NT2/D1 (cell line): ENCODE measurements at regions not wholly inside any gene's neighbourhood (a gene's known extent, or its start where the extent isn't known, plus 50 kb on each side); places are given as distances from the start of the nearest gene placed in this dataset.

Source experiments
- DNase-seq: peaks from one replicate; pipeline ENCODE4 v3.0.0-alpha.2; 2011; ENCODE audit warnings: low read depth, low spot score
- H3K27me3 ChIP-seq: 2 replicates; pipeline ENCODE4 v1.6.0; 2011; ENCODE audit warnings: mild to moderate bottlenecking; ENCODE audit not compliant: insufficient read length, insufficient read depth
- H3K36me3 ChIP-seq: 2 replicates; pipeline ENCODE4 v1.6.1; 2011; ENCODE audit warnings: mild to moderate bottlenecking, low read length, mixed read lengths; ENCODE audit not compliant: insufficient read depth, insufficient read length
- H3K4me1 ChIP-seq: 2 replicates; pipeline ENCODE4 v1.5.1; 2011; ENCODE audit not compliant: insufficient read depth, insufficient read length
- H3K4me3 ChIP-seq: 2 replicates; pipeline ENCODE4 v1.5.1; 2011; ENCODE audit warnings: low read depth; ENCODE audit not compliant: insufficient read length
- H3K9ac ChIP-seq: 2 replicates; pipeline ENCODE4 v1.6.0; 2011; ENCODE audit warnings: low read depth; ENCODE audit not compliant: insufficient read length
- H3K9me3 ChIP-seq: 2 replicates; pipeline ENCODE4 v1.5.1; 2011; ENCODE audit warnings: mild to moderate bottlenecking, low read length; ENCODE audit not compliant: insufficient read depth
- SUZ12 ChIP-seq: IDR thresholded peaks from 2 replicates; pipeline ENCODE4 v1.6.1; 2011; ENCODE audit not compliant: insufficient read length, insufficient read depth; ENCODE audit errors: extremely low read depth
- YY1 ChIP-seq: IDR thresholded peaks from 2 replicates; pipeline ENCODE4 v1.6.1; 2011; ENCODE audit not compliant: insufficient read length, insufficient read depth
- ZNF274 ChIP-seq: IDR thresholded peaks from 2 replicates; pipeline ENCODE4 v1.6.1; 2011; ENCODE audit warnings: mild to moderate bottlenecking, low read depth, low read length

DNA sequence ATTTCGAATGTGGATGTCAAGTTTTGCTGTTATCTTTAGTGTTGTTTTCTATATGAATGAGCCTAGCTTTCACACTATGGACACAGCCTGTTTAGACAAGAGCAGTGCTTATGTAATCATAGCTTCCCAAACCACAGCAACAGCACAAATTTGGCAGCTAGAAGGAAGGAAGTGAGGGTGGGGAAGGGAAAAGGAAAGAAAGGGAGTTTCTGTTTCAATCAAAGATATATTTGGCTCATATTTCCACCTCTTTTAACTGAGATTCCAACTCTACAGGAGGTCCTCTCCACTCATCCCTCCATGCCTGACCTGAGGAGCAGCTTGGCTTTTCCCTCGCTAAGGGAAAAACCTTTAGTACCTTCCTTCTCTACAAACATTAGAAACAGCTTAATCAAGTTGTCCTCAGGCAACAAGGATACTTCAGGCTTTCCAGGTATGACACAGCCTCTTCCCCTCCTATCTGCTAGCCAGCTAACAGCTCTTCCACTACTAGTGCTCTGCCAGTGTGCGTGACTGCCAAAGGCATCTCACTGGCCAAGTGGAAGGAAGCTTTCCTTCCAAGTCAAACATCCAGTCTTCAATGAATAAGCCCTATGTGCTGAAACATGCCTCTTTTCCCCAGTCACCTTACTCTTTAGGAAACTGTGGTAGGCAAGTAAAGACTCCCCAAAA, 268.6 kb upstream of the PTGER4 start:
- no peak overlapping the region for H3K4me3 ChIP-seq
- TF ChIP-seq ZNF274, result no peak
- no peak for TF ChIP-seq YY1
- TF ChIP-seq SUZ12, result no peak
- H3K9ac ChIP-seq, result no peak overlapping the region
- DNase-seq, result no peak
- no peaks in the 10 kb centered on the region for H3K4me1 ChIP-seq
- no peaks in the 10 kb centered on the region for H3K36me3 ChIP-seq
- no peaks in the 10 kb centered on the region for H3K27me3 ChIP-seq
- H3K9me3 ChIP-seq, result no peaks in the 10 kb centered on the region

- H3K9ac ChIP-seq, result no peak overlapping the region
- H3K4me1 ChIP-seq, result no peaks in the 10 kb centered on the region
- no peaks in the 10 kb centered on the region for H3K9me3 ChIP-seq
- no peak for DNase-seq
- no peaks in the 10 kb centered on the region for H3K36me3 ChIP-seq
- no peak overlapping the region for H3K4me3 ChIP-seq
- no peaks in the 10 kb centered on the region for H3K27me3 ChIP-seq
- no peak for TF ChIP-seq ZNF274
- TF ChIP-seq YY1, result no peak
- TF ChIP-seq SUZ12, result no peak
Observed at GRCh38 chr5:40410231-40410861, 269.4 kb upstream of the PTGER4 start.

DNA sequence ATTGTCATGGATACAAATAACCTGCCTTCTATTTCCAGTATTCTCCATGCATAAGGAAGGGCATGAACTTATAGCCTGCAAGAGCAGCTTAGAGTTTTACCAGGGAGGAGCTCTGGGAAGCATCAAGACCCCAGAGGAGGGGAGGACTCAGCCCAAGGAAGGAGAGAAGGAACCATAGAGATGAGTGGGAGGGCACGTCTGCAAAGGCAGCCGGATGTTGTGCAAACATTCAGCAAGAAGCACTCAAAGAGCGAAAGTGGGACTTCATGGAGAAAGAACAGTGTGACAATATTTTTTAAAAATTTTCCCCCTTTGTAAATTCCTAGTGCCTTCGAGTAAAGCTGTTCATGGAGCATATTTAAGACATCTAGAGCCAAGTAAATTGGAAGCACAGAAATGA, 270.1 kb upstream of the PTGER4 start:
- Histone ChIP-seq H3K9me3 (no peaks in the 10 kb centered on the region), H3K4me3 (no peak overlapping the region), H3K36me3 (no peaks in the 10 kb centered on the region), H3K9ac (no peak overlapping the region), H3K4me1 (no peaks in the 10 kb centered on the region), H3K27me3 (no peaks in the 10 kb centered on the region)
- DNase-seq, result no peak
- TF ChIP-seq ZNF274 (no peak), YY1 (no peak), SUZ12 (no peak)

DNA sequence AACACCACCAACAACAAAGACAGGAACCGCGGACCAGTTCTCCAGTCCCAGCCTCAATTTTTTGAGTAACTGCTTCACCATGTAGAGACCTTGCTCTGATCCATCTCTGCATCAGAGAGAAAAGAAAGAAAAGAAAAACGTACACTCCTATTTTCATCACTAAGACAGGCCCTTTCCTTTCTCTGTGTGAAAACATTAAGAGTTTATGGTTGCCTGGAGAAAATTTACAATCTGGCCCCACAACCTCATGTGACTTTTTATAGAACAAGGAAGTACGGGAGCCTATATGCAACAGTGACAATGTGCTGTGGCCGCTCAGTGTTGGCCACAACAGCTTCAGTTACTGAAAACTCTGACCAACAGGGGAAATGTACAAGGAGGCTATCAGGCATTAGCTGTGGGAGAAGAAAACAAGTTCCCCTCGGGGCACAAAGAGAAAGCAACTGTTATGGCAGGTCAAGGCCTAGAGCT, 272.9 kb upstream of the PTGER4 start:
- no peak for DNase-seq
- Histone ChIP-seq H3K4me1 (no peaks in the 10 kb centered on the region), H3K9ac (no peak overlapping the region), H3K9me3 (no peaks in the 10 kb centered on the region), H3K4me3 (no peak overlapping the region), H3K36me3 (no peaks in the 10 kb centered on the region), H3K27me3 (no peaks in the 10 kb centered on the region)
- no peak for TF ChIP-seq ZNF274

DNA sequence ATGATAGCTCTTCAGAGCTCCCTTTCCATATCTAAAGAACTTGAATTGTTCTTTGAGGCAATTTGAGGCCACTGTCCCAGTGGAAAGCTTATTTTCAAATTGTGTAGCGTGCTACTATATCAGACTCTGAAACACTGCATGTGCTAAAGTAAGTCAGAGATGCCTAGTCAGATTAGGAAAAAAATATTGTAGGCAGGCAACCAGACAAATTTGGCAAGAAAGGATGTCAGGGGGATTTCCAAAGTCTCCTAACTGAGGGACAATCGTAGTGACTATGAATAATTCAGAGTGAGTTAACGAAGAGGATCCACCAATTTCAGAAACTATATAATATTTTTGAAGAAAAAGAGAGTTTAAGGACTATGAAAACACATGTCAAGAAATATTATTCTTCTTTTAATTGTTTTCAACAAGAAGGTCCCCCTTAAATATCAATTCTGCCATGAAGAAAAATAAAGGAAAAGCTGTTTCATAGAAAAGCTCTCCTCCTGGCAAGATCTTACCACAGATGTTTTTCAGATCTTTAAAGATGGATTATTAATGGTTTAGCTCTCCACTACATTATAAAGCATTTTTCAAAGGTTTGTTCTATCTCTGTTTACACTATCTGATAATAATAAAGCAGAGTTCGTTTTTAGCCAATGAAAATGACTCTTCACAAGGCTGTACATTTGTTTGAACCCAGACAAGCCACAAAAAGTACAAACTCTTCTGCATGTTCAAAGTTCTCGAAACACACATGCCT, 273.5 kb upstream of the PTGER4 start:
- H3K36me3 ChIP-seq, result no peaks in the 10 kb centered on the region
- no peaks in the 10 kb centered on the region for H3K27me3 ChIP-seq
- TF ChIP-seq ZNF274 (no peak), SUZ12 (no peak), YY1 (no peak)
- no peak for DNase-seq
- no peaks in the 10 kb centered on the region for H3K4me1 ChIP-seq
- no peak overlapping the region for H3K4me3 ChIP-seq
- H3K9ac ChIP-seq, result no peak overlapping the region
- no peaks in the 10 kb centered on the region for H3K9me3 ChIP-seq

GRCh38 chr5:40405230-40405629, 274.5 kb upstream of the PTGER4 start:
- no peak for DNase-seq
- Histone ChIP-seq H3K9me3 (no peaks in the 10 kb centered on the region), H3K9ac (no peak overlapping the region), H3K36me3 (no peaks in the 10 kb centered on the region), H3K4me3 (no peak overlapping the region), H3K27me3 (no peaks in the 10 kb centered on the region), H3K4me1 (no peaks in the 10 kb centered on the region)
- no peak for TF ChIP-seq SUZ12
- TF ChIP-seq ZNF274, result no peak
- TF ChIP-seq YY1, result no peak

GRCh38 chr5:40404613-40405012, 275.1 kb upstream of the PTGER4 start:
- Histone ChIP-seq H3K36me3 (no peaks in the 10 kb centered on the region), H3K9me3 (no peaks in the 10 kb centered on the region), H3K27me3 (no peaks in the 10 kb centered on the region), H3K4me3 (no peak overlapping the region), H3K4me1 (no peaks in the 10 kb centered on the region), H3K9ac (no peak overlapping the region)
- no peak for TF ChIP-seq ZNF274
- TF ChIP-seq YY1, result no peak
- no peak for TF ChIP-seq SUZ12
- no peak for DNase-seq
